OCI-LY7 (cell line): ENCODE measurements at regions not wholly inside any gene's neighbourhood (a gene's known extent, or its start where the extent isn't known, plus 50 kb on each side); places are given as distances from the start of the nearest gene placed in this dataset.
"Not testable (repeated sequence)": the region's sequence is repeated elsewhere in the genome, so short reads cannot be mapped to it uniquely, and the experiment has no call there.

Source experiments
- CTCF ChIP-seq: fragments of 200-600 bp; sonication (generic); conservative IDR thresholded peaks from 2 replicates; pipeline ENCODE4 v1.5.1; 2014; ENCODE audit warnings: mild to moderate bottlenecking, antibody characterized with exemption, low read length, moderate library complexity, mixed read lengths
- EZH2phosphoT487 ChIP-seq: fragments of 200-600 bp; sonication (generic); IDR thresholded peaks from 2 replicates; pipeline ENCODE4 v1.6.1; 2018; ENCODE audit warnings: low read depth, borderline replicate concordance, mild to moderate bottlenecking, mixed run types, antibody characterized with exemption, low read length, moderate library complexity, mixed read lengths

DNA sequence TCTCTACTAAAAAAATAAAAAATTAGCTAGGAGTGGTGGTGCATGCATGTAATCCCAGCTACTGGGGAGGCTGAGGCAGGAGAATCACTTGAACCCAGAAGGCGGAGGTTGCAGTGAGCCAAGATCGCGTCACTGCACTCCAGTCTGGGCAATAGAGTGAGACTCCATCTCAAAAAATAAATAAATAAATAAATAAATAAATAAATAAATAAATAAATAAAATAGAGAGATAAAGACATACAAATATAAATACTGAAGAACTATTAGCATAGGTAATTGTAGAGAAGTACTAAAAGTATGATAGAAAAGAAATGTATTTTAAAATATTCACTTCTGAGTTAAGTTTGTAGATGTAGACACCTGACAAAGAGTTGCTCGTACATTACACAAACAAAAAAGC lies 1652.4 kb downstream of the TP53TG3F start:
- not testable (repeated sequence) for TF ChIP-seq CTCF, EZH2phosphoT487
